Colonic mucosa (tissue), 4 donors: ENCODE measurements at regions not wholly inside any gene's neighbourhood (a gene's known extent, or its start where the extent isn't known, plus 50 kb on each side); places are given as distances from the start of the nearest gene placed in this dataset.
"Not testable (repeated sequence)": the region's sequence is repeated elsewhere in the genome, so short reads cannot be mapped to it uniquely, and the experiment has no call there.

Experiments
- DNase-seq: peaks from one replicate; pipeline ENCODE4 v3.0.0-alpha.2; 2020
- H3K27ac ChIP-seq: fragments of 200-600 bp; one replicate; pipeline ENCODE4 v1.8.0; 2021
- H3K27me3 ChIP-seq: fragments of 200-600 bp; one replicate; pipeline ENCODE4 v1.8.0; 2021
- H3K36me3 ChIP-seq: fragments of 200-600 bp; one replicate; pipeline ENCODE4 v1.8.0; 2021
- H3K4me1 ChIP-seq: fragments of 200-600 bp; one replicate; pipeline ENCODE4 v1.8.0; 2021; ENCODE audit warnings: mild to moderate bottlenecking
- H3K4me3 ChIP-seq: fragments of 200-600 bp; one replicate; pipeline ENCODE4 v1.8.0; 2021
- H3K9ac ChIP-seq, 2 donors: one replicate each; pipeline ENCODE4 v1.7.0; 2013; ENCODE audit warnings: control low read depth in 2 of 2, low read depth in 2 of 2, low read length in 2 of 2
- H3K9me3 ChIP-seq: fragments of 200-600 bp; one replicate; pipeline ENCODE4 v1.8.0; 2021
- intact Hi-C: fragments of 100-400 bp; cut with DNase I; formaldehyde crosslinking; loops from one replicate; pipeline ENCODE4 v1.14.1; 2022
- TF ChIP-seq, protein P1 (sequence below): fragments of 200-600 bp; IDR thresholded peaks from one replicate; pipeline ENCODE4 v1.8.0; 2022; ENCODE audit warnings: antibody characterized with exemption, mild to moderate bottlenecking
- donor health status: healthy.
- donor health status: DM: no; HTN: no; CAD: no.
- donor health status: DM: no; HTN: no; CAD: no.

DNA sequence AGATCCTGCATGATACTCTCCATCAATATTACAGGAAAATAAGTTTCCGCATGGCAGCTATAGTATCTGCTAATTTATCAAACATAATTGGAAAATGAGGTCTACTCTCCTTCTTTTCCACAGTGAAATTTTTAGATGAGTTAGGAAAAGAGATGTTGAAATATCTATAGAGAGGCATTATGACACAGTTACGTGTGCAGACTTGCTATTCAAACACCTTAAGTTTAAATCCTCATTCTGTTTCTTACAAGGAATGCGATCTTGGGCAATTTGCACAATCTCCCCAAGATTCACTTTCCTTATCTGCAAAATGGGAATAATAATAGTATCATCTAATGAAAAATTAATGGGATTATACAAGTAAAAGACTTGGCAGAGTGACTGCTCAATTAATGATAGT, 91.7 kb upstream of the SLCO6A1 start:
- Histone ChIP-seq H3K4me1 (no peaks in the 10 kb centered on the region), H3K36me3 (no peaks in the 10 kb centered on the region), H3K27me3 (no peaks in the 10 kb centered on the region), H3K27ac (no peak overlapping the region), H3K9ac (no peak overlapping the region), H3K9me3 (no peaks in the 10 kb centered on the region), H3K4me3 (no peak overlapping the region)
- TF ChIP-seq, protein P1, sequence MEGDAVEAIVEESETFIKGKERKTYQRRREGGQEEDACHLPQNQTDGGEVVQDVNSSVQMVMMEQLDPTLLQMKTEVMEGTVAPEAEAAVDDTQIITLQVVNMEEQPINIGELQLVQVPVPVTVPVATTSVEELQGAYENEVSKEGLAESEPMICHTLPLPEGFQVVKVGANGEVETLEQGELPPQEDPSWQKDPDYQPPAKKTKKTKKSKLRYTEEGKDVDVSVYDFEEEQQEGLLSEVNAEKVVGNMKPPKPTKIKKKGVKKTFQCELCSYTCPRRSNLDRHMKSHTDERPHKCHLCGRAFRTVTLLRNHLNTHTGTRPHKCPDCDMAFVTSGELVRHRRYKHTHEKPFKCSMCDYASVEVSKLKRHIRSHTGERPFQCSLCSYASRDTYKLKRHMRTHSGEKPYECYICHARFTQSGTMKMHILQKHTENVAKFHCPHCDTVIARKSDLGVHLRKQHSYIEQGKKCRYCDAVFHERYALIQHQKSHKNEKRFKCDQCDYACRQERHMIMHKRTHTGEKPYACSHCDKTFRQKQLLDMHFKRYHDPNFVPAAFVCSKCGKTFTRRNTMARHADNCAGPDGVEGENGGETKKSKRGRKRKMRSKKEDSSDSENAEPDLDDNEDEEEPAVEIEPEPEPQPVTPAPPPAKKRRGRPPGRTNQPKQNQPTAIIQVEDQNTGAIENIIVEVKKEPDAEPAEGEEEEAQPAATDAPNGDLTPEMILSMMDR, result no peak
- no peak for DNase-seq
- intact Hi-C loops, result loop anchor here (10.0 kb wide), 1 partner anchor 384 kb away; no protein-coding TSS in a partner anchor

DNA sequence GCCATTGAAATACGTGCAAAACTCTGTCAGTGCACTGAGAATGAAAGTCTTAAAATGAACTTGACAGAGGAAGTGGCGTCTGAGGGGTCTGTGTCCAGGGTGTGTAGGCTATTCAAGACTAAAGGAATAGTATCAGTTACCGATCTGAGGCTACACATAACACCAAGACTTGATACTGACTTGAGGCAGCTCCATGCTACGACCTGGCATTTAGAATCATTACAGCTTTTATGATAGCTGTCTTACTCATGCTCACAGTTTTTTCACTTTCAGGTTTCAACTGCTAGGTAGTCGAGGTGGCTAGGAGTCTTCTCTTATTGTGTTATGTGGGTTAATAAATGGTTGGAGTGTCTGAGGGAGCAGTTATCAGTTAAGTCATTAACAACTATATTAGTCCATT, 92.8 kb upstream of the SLCO6A1 start:
- H3K27ac ChIP-seq, result no peak overlapping the region
- TF ChIP-seq, protein P1, result no peak
- no peak overlapping the region for H3K4me3 ChIP-seq
- H3K27me3 ChIP-seq, result no peaks in the 10 kb centered on the region
- no peaks in the 10 kb centered on the region for H3K4me1 ChIP-seq
- no peak overlapping the region for H3K9ac ChIP-seq
- H3K36me3 ChIP-seq, result no peaks in the 10 kb centered on the region
- intact Hi-C loops, result loop anchor here (10.0 kb wide), 1 partner anchor 383 kb away; no protein-coding TSS in a partner anchor
- DNase-seq, result no peak
- H3K9me3 ChIP-seq, result no peaks in the 10 kb centered on the region

DNA sequence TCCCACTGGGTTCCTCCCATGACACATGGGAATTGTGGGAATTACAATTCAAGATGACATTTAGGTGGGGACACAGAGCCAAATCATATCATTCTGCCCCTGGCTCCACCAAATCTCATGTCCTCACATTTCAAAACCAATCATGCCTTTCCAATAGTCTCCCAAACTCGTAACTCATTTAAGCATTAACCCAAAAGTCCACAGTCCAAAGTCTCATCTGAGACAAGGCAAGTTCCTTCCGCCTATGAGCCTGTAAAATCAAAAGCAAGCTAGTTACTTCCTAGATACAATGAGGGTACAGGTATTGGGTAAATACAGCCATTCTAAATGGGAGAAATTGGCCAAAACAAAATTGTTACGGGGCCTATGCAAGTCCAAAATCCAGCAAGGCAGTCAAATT, 93.8 kb upstream of the SLCO6A1 start:
- not testable (repeated sequence) for H3K4me1 ChIP-seq, H3K9me3 ChIP-seq, H3K27ac ChIP-seq, H3K27me3 ChIP-seq, H3K9ac ChIP-seq, DNase-seq, H3K36me3 ChIP-seq, H3K4me3 ChIP-seq
- intact Hi-C loops, result loop anchor here (10.0 kb wide), 1 partner anchor 382 kb away; no protein-coding TSS in a partner anchor

DNA sequence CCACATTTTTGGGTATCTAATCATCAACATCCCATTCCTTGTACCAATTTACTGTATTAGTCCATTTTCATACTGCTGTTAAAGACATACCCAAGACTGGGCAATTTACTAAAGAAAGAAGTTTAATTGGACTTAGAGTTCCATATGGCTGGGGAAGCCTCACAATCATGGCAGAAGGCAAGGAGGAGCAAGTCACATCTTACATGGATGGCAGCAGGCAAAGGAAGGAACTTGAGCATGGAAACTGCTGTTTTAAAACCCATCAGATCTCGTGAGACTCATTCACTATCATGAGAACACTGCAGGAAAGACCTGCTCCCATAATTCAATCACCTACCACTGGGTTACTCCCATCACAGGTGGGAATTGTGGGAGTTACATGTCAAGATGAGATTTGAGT, 95.4 kb upstream of the SLCO6A1 start:
- DNase-seq, result no peak
- TF ChIP-seq, protein P1, result no peak
- H3K27ac ChIP-seq, result no peak overlapping the region
- H3K9me3 ChIP-seq, result no peaks in the 10 kb centered on the region
- no peaks in the 10 kb centered on the region for H3K36me3 ChIP-seq
- H3K9ac ChIP-seq, result no peak overlapping the region
- no peaks in the 10 kb centered on the region for H3K4me1 ChIP-seq
- H3K4me3 ChIP-seq, result no peak overlapping the region
- intact Hi-C loops, result loop anchor here (10.0 kb wide), 1 partner anchor 381 kb away; no protein-coding TSS in a partner anchor
- no peaks in the 10 kb centered on the region for H3K27me3 ChIP-seq

DNA sequence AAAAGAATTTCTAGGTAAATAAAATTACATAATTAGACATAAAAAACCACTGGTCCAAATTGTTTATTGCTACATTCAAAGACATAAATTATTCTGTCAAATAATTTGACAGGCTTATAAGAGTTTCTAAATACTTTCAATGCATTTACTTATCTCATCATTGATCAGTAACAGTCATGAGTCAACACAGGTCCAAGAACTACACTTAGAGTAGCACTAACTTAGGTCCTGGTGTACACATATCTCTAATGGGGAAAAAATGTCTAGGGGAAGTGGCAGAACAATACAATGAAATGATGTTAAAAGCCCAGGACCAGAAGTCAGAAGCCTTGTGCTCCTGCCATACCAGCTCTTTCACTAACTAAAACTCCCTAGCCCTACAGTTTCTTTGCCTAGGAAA, 96.5 kb upstream of the SLCO6A1 start:
- Histone ChIP-seq H3K4me3 (no peak overlapping the region), H3K27ac (no peak overlapping the region), H3K27me3 (no peaks in the 10 kb centered on the region), H3K9ac (no peak overlapping the region), H3K4me1 (no peaks in the 10 kb centered on the region), H3K36me3 (no peaks in the 10 kb centered on the region), H3K9me3 (no peaks in the 10 kb centered on the region)
- intact Hi-C loops, result loop anchor here (10.0 kb wide), 1 partner anchor 379 kb away; no protein-coding TSS in a partner anchor
- no peak for DNase-seq
- TF ChIP-seq, protein P1, result no peak

DNA sequence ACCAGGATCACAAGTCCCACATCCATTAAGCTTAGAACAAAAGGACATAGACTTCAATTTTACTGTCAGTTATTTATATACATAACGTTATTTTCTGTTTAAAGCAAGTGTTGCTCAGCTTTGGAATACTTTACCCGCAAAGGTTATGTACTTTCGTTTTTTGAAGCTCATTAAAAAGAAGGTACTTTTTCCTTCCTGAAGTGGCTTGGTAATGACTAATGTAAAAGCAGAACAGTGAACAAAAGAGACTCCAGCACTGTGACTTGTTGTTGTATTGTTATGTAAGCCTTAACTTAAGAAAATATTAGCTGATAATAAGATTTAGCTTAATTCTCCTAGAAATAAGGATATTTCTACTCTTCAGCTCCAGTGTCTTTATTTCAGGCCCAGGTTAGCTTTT, 97.3 kb upstream of the SLCO6A1 start:
- Histone ChIP-seq H3K27ac (no peak overlapping the region), H3K9ac (no peak overlapping the region), H3K4me1 (no peaks in the 10 kb centered on the region), H3K9me3 (no peaks in the 10 kb centered on the region), H3K27me3 (no peaks in the 10 kb centered on the region), H3K36me3 (no peaks in the 10 kb centered on the region), H3K4me3 (no peak overlapping the region)
- TF ChIP-seq, protein P1, result no peak
- no peak for DNase-seq
- intact Hi-C loops, result loop anchor here (10.0 kb wide), 1 partner anchor 379 kb away; no protein-coding TSS in a partner anchor
